HG03095 (cell line): ENCODE measurements at regions not wholly inside any gene's neighbourhood (a gene's known extent, or its start where the extent isn't known, plus 50 kb on each side); places are given as distances from the start of the nearest gene placed in this dataset.
"Not testable (repeated sequence)": the region's sequence is repeated elsewhere in the genome, so short reads cannot be mapped to it uniquely, and the experiment has no call there.

ENCODE experiments used
- ATAC-seq: cut with Tn5 transposase; IDR thresholded peaks from one replicate; pipeline ENCODE4 v1.9.1; 2021; ENCODE audit warnings: moderate library complexity; ENCODE audit not compliant: unreplicated experiment

DNA sequence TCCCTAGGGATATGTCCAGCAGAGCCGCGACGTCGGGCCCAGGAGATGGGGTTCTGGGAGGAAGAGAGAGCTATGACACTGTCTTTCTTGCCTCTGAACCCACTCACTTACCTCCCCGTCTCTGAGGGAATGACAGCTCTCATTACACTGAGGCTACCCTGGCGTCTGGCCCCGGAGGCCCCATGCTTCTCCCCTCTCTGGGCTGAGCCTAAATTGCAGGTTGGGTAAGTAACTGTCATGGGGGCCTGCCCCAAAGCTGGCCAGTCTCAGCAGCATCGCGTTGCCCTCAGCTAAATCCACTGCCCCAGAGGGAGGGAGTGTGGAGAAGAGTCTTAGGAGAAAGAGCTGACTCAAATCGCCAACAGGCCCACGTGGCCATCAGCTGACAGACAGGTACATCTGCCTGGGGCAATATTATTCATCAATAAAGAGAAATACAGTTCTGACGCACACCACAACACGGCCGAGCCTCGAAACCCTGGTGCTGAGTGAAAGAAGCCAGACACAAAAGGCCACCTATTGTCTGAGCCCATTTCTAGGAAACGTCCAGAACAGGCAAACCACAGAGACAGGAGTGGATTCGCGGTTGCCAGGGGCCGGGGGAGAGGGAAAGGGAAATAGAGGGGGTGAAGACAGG lies 156.4 kb downstream of the C16orf95 start:
- no peak for ATAC-seq

DNA sequence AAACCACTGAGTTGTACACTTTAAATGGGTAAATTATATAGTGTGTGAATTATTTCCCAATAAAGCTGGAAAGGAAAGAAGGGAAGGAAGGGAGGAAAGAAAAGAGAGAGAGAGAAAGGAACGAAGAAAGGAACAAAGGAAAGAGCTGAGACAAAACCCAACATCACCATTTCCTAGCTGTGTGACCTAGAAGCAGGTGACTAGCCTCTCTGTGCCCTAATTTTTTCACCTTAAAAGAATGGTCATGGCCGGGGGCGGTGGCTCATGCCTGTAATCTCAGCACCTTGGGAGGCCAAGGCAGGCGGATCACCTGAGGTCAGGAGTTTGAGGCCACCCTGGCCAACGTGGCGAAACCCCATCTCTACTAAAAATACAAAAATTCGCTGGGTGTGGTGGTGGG lies 155.8 kb downstream of the C16orf95 start:
- ATAC-seq = not testable (repeated sequence)

DNA sequence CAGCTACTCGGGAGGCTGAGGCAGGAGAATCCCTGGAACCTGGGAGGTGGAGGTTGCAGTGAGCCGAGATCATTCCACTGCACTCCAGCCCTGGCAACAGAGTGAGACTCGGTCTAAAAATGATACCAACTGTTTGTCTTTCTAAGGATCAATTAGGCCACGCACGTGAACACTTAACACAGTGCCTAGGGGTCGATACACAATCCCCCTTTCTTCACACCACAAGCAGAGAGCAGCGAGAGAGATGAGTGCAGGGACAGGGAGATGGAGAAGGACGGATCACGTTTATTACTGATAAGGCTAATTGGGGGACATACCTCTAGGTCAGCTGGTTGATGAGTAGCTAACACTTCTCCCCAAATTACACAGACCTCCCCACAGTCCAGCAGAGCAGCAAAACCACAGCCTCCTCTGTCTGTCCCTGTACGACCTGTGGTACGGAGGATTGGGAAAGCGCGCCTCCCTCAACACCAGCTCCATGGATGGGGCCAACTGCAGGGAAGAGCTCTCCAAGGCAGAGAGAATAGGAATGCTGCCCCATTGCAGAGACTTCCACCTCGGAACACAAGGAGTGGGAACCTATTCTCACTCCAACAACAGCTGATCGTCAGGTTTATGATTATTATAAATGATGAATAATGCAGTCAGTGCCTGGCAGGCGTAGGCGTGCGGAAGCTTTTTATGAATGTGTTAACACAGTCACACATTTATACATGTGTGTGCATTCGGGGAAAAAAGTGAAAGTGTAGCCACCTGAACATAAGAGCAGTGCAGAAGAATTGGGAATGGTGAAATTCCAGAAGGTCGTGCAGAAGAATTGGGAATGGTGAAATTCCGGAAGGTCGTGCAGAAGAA lies 155.1 kb downstream of the C16orf95 start:
- no peak for ATAC-seq

DNA sequence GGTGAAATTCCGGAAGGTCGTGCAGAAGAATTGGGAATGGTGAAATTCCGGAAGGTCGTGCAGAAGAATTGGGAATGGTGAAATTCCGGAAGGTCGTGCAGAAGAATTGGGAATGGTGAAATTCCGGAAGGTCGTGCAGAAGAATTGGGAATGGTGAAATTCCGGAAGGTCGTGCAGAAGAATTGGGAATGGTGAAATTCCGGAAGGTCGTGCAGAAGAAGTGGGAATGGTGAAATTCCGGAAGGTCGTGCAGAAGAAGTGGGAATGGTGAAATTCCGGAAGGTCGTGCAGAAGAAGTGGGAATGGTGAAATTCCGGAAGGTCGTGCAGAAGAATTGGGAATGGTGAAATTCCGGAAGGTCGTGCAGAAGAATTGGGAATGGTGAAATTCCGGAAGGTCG lies 154.4 kb downstream of the C16orf95 start:
- not testable (repeated sequence) for ATAC-seq

DNA sequence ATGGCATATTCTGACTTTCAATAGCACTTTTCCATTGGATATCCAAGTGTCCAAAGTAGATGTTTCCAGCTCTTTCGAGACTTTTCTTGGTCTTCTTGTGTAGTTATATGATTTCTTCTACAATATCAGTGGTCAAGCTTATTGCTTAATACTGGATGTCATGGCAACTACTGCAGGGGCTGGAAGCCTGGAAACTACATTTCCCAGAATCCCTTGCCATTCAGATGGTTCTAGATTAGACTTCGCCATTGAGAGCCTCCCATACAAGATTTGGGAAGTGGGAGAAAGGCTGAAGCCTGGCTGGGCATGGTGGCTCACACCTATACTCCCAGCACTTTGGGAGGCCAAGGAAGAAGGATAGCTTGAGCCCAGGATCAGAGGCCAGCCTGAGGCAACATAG lies 153.6 kb downstream of the C16orf95 start:
- ATAC-seq = no peak

DNA sequence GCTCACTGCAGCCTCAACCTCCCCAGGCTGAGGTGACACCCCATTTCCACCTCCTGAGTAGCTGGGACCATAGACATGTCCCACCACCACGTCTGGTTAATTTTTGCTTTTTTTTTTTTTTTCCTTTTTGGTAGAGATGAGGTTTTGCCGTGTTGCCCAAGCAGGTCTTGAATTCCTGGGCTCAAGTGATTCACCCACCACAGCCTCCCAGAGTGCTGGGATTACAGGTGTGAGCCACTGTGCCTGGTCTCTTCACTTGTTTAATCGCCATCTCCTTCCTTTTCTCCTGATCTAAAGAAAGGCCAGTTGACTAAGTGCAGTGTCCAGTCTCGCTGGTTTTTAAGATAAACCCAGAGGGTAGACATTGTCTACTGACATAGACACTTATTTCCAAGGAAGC lies 152.0 kb downstream of the C16orf95 start:
- ATAC-seq = no peak

DNA sequence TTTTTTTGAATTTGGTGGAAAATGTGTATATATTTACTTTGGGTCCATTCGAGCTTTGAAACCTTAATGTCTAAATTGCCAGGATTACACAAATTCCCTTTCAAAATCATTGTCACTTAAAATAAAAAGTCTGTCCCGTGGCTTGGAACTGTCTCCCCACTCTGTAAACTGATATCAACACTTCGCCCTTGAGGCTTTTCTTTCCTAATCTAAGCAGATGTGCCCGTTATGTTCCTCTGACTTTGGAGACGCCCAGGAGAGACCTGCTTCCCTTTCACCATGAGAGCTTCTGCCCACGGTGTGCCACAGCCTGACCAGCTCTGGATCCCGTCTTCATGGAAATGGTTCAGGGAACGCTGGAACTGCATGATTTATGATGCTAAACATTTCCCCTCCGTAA lies 151.3 kb downstream of the C16orf95 start:
- no peak for ATAC-seq

DNA sequence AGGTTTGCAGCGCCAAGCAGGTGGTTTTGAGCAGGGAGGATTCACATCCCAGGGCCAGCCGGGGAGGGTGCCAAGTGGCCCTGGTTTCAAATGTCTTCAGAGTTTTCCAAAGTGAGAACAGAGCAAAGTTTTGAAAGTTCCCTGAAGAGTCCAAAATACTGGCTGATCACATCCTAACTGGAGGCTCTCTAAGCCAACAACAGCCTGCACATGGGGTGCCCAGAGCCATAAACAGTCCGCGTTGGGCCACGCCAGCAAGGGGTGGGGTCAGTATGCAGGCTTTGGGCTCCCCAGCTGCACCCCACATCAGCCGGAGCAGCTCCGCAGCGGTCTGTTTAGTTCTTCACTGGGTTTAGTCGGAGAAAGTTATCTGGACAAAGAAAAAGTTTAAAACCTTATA lies 150.9 kb downstream of the C16orf95 start:
- no peak for ATAC-seq

DNA sequence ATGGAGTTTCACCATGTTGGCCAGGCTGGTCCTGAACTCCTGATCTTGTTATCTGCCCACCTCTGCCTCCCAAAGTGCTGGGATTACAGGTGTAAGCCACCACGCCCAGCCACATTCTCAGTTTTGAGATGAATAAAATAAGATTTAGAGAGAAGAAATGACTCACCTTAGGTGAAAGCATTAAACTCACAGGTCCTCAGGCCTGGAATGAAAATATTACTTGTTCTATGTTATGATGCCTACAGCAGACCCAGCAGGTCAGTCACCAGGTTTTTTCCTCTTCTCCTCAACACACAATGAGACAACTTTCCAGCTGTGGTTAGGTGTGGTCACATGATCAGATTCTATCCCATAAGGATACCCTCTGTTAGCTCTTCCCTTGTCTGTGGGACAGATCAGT lies 150.3 kb downstream of the C16orf95 start:
- ATAC-seq = no peak

DNA sequence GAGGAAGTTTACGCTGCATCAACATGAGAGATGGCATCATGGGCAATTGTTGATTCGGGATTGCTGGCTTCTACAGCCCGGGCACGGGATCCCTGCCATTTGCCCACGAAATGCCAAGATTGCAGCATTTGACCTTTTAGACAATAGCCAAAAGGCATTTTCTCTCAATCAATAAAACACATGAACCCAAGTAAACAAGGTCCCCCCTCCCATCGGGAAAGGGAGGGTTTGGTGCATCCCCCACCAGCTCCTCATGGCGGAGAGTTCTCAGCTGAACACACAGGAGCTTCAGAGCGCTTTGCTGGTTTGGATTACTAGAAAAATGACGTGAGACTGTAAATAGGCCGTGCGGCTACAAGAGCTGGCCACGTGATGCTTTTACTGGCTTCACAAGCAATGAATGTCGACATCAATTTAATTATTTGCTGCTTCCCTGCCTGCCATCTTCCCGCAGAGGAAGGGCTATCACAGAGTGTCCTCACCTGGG lies 147.6 kb downstream of the C16orf95 start:
- no peak for ATAC-seq

DNA sequence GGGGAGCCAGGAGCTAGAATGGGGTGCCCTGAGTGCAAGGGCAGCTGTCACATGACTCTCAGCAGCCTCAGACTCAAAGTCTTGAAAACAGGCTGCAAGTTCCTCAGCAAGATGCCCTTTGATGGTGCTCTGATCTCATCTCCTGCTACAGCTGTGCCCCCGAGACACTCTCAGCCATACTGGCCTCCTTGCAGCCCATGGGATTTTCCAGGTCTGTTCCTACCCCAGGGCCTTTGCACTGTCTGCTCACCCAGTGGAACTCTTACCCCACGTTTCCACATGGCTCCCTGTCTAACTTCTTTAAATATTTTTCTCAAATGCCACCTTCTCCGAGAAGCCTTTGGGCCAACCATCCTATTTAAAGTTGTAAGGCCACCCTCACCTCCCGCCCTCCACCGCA lies 146.9 kb downstream of the C16orf95 start:
- no peak for ATAC-seq

DNA sequence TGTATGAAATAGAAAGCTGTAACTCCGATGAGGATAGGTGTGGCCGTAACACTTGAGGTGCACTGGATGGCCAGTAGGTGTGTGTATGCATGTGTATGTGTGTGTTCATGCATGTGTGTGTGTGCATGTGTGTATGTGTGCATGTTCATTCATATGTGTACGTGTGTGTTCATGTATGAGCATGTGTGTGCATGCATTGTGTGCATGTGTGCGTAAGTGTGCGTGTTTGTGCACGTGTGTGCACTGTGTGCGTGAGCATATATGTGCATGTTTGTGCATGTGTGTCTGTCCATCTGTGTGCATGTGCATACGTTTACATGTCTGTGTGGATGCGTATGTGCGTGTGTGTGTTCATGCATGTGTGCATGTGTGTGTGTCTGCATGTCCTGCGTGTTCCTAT lies 145.5 kb downstream of the C16orf95 start:
- no peak for ATAC-seq

DNA sequence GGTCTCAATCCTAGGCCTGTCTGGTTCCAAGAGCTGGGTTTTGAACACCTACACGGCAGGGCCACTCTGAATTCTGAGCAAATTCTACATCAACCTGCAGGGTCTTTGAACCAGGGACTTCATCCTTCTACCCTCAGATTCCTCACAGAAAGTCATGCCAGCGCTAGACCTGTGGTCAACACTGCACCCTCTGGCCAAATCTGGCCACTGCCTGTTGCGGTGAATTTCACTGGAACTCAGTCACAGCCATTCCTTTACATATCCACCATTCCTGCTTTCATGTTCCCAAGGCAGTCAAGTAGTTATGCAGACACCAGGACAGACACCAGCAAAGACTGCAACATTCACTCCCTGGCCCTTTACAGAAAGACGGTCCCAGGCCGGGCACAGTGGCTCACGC lies 144.6 kb downstream of the C16orf95 start:
- no peak for ATAC-seq

DNA sequence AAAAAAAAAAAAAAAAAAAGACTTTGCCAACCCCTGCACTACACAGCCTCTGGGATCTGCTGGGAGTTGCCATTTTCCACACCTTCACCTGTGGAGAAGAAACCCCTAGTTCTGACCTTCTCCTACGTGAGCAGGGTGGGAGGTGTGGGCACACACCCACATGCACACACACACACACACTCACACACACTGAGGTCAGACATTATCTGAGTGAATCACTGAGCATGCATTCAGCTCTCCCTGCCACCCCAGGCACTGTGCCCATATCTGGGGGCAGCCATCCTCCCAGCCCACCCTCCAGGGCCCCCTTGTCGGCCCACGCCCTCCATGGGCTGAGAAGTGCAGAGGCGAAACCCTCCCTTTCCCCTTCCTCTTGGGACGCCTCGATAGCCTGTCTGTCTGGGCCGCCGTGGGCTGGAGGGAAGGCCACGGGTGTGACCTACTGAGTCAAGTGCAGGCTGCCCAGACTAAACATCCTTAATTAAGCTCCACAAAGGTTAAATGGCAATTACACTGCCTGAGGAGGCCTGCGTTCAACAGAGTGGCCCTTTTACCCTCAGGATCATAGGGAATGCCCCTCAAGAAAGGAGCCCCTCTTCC lies 143.8 kb downstream of the C16orf95 start:
- ATAC-seq = no peak

DNA sequence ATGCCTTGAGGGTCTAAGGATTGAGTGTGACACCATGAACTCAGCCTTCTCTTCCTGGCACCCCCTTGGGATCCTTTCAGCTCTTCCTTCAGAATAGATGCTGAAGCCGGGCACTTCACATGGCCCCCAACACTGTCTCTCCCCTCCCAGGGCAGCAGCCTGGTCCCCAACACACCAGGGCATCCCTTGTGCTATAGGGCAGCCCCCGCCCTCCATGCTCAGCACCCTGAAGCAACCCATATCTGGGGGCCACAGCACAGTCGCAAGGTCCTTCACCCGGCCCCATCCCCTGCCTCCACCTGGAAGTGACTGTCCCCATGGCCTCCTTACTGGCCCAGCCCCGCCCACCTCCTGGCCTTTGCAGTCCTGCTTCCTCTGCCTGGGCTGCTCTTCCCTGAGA lies 143.1 kb downstream of the C16orf95 start:
- ATAC-seq = no peak

DNA sequence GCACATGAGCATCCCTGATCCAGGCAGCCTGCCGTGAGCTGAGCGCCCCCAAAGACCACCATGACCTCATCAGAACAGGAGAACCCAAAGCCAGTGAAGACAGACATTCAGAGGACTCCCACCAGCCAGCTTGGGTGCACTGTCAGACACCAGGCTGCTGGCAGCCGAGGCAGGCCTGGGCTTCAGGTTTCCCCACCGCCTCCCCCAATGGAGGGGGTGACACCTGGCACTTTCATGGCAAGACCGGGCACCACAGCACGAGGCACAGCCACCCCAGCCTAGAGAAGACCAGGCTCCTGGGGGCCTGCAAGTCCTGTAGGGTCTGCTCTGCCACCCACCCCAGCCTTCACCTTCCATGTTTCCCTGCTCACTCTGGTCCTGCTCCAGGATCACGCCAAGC lies 140.5 kb downstream of the C16orf95 start:
- ATAC-seq = no peak

DNA sequence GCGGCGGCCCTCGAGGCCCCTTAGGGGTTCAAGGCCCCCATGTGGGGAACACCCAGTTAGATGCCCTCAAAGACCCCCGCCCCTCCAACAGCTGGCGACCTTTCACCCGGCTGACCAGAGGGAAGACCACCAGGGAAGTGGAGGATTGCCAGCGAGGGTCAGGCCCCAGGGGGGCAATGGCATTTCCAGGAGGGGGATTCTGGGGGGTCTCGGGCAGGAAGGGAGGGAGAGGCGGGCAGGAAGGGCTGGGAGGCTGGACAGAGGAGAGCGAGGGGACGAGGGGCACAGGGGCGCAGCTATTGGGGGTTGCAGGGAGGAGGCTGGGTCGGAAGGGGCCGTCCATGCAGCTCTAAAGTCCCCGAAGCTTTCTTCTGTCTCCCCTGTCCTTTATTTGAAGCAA lies 139.5 kb downstream of the C16orf95 start:
- ATAC-seq = no peak

DNA sequence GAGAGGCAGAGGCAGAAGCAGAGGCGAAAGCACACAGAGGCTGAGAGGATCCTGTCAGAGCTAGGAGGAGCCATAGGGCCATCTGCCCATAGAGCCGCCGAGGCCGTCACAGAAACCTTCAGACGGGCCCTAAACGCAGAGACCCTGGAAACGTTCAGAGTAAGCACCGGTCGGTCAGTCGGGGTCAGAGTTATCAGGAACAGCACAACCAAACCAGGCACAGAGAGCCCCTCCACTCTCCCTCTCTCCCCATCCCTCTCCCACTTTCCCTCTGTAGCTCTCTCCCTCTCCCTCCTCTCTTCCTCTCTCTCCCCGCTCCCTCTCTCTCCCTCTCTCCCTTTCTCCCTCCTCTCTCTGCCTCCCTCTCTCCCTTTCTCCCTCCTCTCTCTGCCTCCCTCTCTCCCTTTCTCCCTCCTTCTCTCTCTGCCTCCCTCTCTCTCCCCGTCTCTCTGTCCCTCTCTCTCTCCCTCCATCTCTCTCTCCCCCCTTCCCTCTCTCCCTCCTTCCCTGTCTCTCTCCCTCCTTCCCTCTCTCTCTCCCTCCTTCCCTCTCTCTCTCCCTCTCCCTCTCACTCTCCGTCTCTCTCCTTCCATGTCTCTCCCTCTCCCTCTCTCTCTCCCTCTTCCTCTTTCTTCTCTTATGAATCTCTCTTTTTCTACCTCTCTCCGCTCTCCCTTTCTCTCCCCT lies 138.9 kb downstream of the C16orf95 start:
- ATAC-seq = no peak

DNA sequence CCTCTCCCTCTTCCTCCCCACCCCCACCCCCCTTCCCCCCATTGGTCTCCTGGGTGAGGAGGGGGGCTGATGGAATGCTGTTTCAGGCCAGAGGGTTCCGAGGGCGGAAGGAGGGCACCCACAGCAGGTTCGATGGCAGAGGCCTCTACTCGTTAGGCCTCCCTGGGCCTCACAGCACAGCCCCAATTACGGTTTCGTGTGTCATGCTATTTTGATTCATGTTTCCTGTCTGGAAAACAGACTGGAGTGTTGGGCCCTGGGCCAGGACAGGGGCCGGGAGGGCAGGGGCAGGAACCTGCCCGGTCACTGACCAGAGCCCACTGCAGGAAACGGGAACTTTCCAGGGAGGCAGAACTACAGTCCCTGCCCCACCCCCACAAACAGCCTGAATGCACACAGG lies 138.2 kb downstream of the C16orf95 start:
- ATAC-seq = no peak

DNA sequence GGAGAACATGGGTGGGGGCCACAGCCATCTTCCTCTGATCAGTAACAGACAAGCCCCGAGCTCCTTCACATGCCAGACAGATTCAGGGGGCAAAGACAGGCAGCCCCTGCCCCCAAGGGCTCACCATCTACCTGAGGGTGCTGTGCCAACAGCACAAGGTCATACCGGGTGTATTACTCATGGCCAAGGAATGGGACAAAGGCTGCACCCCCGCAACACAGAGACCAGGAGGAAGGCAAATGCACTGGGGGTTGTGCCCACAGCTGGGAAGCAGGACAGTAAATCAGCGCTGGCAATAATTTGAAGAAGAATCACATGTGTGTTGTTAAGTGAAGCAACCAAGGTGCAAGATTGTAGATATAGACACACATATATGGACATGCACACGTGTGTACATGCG lies 137.1 kb downstream of the C16orf95 start:
- no peak for ATAC-seq

DNA sequence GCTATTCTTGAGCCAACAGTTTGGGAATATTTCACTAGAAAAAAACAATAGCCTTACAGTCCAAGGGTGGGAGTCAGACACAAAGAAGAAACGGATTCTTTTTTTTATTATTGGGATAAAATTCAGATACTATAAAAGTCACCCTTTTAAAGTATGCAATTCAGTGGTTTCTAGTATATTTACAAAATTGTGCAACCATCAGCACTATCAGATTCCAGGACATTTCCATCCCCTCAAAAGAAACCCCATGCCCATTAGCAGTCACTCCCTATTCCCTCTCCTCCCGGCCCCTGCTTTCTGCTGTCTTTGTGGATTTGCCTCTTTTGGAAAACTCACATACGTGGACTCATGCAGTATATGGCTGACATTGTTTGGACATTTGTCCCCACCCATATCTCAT lies 134.4 kb downstream of the C16orf95 start:
- ATAC-seq = no peak
